Transverse colon (tissue), 4 donors: ENCODE measurements at regions not wholly inside any gene's neighbourhood (a gene's known extent, or its start where the extent isn't known, plus 50 kb on each side); places are given as distances from the start of the nearest gene placed in this dataset.

ENCODE experiments used
- DNase-seq: peaks from one replicate; pipeline ENCODE4 v3.0.0-alpha.2; 2019
- H3K27ac ChIP-seq, 4 donors: fragments of 200-600 bp; sonication (generic); 2 replicates each; pipeline ENCODE4 v1.5.1; 2016 to 2018; ENCODE audit warnings: inconsistent platforms in 4 of 4
- H3K27me3 ChIP-seq: fragments of 200-600 bp; sonication (generic); 2 replicates; pipeline ENCODE4 v1.5.1; 2017; ENCODE audit warnings: inconsistent platforms
- H3K36me3 ChIP-seq, 4 donors: fragments of 200-600 bp; sonication (generic); 2 replicates each; pipeline ENCODE4 v1.5.1; 2017 to 2019; ENCODE audit warnings: inconsistent platforms in 4 of 4
- H3K4me1 ChIP-seq, 4 donors: fragments of 200-600 bp; sonication (generic); 2 replicates each; pipeline ENCODE4 v1.5.1; 2017 to 2020; ENCODE audit warnings: inconsistent platforms in 4 of 4
- H3K4me3 ChIP-seq, 4 donors: fragments of 200-600 bp; sonication (generic); 1 replicate in 1 of 4; 2 replicates in 3 of 4; pipeline versions ENCODE4 v1.5.1 to v1.6.1; 2017 to 2019; ENCODE audit warnings: inconsistent platforms in 4 of 4
- H3K9me3 ChIP-seq, 2 donors: fragments of 200-600 bp; sonication (generic); 2 replicates each; pipeline ENCODE4 v1.5.1; 2017 to 2019; ENCODE audit warnings: inconsistent platforms in 2 of 2
- CTCF ChIP-seq, 5 experiments: fragments of 200-600 bp in 3 of 5; fragments of 450-650 bp in 2 of 5; sonication (generic) in 3 of 5; IDR thresholded peaks; 1 replicate in 2 of 5; 2 replicates in 3 of 5; pipeline ENCODE4 v1.5.1; 2016 to 2017; ENCODE audit warnings: antibody characterized with exemption in 5 of 5, inconsistent platforms in 3 of 5, mild to moderate bottlenecking in 2 of 5, moderate library complexity in 1 of 5
- EP300 ChIP-seq: sonication (generic); formaldehyde crosslinking; IDR thresholded peaks from one replicate; pipeline ENCODE4 v1.6.1; 2017; ENCODE audit warnings: antibody characterized with exemption, low read depth
- POLR2A ChIP-seq: fragments of 450-650 bp; IDR thresholded peaks from one replicate; pipeline ENCODE4 v1.6.1; 2016; ENCODE audit warnings: antibody characterized with exemption, mild to moderate bottlenecking, moderate library complexity
- POLR2AphosphoS5 ChIP-seq, 3 donors: sonication (generic); formaldehyde crosslinking; IDR thresholded peaks; one replicate each; pipeline ENCODE4 v1.6.1; 2016; ENCODE audit warnings: antibody characterized with exemption in 3 of 3
- WGBS, 2 donors: methylation state at CpG; one replicate each; pipeline ENCODE4 v1.1.5; 2018; ENCODE audit warnings: low coverage in 1 of 2; 5-methylcytosine and 5-hydroxymethylcytosine counted together
- in situ Hi-C, 4 donors: fragments of 200-750 bp; cut with MboI; loops; one replicate each; pipeline versions ENCODE4 v1.15.0 to v1.15.1; 2017; ENCODE audit warnings: low sequenced_read_pairs in 3 of 4, low pct_ligation_motif_present in 1 of 4, low pct_unique_long_range_greater_than_20kb in 1 of 4
- intact Hi-C: fragments of 100-400 bp; cut with DNase I; formaldehyde crosslinking; loops from one replicate; pipeline ENCODE4 v1.15.1; 2023; ENCODE audit warnings: low total_unique reads

GRCh38 chr1:38474738-38475623 lies 384.6 kb downstream of the RRAGC start:
- in situ Hi-C loops = no loop called here
- H3K4me1 ChIP-seq = peaks cover 0 to 3% (median 0%) of the 10 kb centered on the region in 4 donors
- intact Hi-C loops = no loop called here
- H3K36me3 ChIP-seq = no peaks in the 10 kb centered on the region
- TF ChIP-seq POLR2AphosphoS5 (IDR thresholded peaks at IDR 0.05) (peak in 1 of 3 donors; percentile 15), EP300 (no peak), POLR2A (peak; percentile 20), CTCF (IDR thresholded peaks at IDR 0.05) (no peak)
- H3K4me3 ChIP-seq = no peak overlapping the region
- peak overlapping the region in 3 of 4 donors; percentile 27 to 70 (median 36) for H3K27ac ChIP-seq
- peaks cover 67% of the 10 kb centered on the region for H3K27me3 ChIP-seq
- no peaks in the 10 kb centered on the region for H3K9me3 ChIP-seq
- DNase-seq = peak; percentile 37
- WGBS, 2 donors = 62 to 65% methylated on average over 7 to 18 of the region's 18 CpGs

GRCh38 chr1:38466487-38466886 lies 393.1 kb downstream of the RRAGC start:
- Histone ChIP-seq H3K4me3 (no peak overlapping the region), H3K9me3 (no peaks in the 10 kb centered on the region), H3K4me1 (no peaks in the 10 kb centered on the region), H3K27me3 (peaks cover 10% of the 10 kb centered on the region), H3K36me3 (no peaks in the 10 kb centered on the region), H3K27ac (no peak overlapping the region)
- in situ Hi-C loops (no loop called here), intact Hi-C loops (no loop called here)
- TF ChIP-seq POLR2A = no peak
- no peak for TF ChIP-seq POLR2AphosphoS5 (IDR thresholded peaks at IDR 0.05)
- no peak for TF ChIP-seq EP300
- TF ChIP-seq CTCF (IDR thresholded peaks at IDR 0.05) = no peak
- DNase-seq = no peak
- WGBS, 2 donors = 65 to 78% methylated on average over 2 of the region's 2 CpGs

- Histone ChIP-seq H3K9me3 (no peaks in the 10 kb centered on the region), H3K27ac (no peak overlapping the region), H3K36me3 (no peaks in the 10 kb centered on the region), H3K4me3 (no peak overlapping the region), H3K4me1 (no peaks in the 10 kb centered on the region), H3K27me3 (peaks cover under 1% of the 10 kb centered on the region)
- no peak for DNase-seq
- intact Hi-C loops (no loop called here), in situ Hi-C loops (no loop called here)
- WGBS, 2 donors = 74 to 76% methylated on average over 3 to 4 of the region's 4 CpGs
- TF ChIP-seq CTCF (IDR thresholded peaks at IDR 0.05) = no peak
- TF ChIP-seq POLR2A = no peak
- no peak for TF ChIP-seq EP300
- no peak for TF ChIP-seq POLR2AphosphoS5 (IDR thresholded peaks at IDR 0.05)
Observed at GRCh38 chr1:38465460-38465859, 394.1 kb downstream of the RRAGC start.

- 54 to 71% methylated on average over 2 to 7 of the region's 7 CpGs for WGBS, 2 donors
- in situ Hi-C loops (no loop called here), intact Hi-C loops (no loop called here)
- no peak for TF ChIP-seq POLR2AphosphoS5 (IDR thresholded peaks at IDR 0.05)
- no peak for TF ChIP-seq CTCF (IDR thresholded peaks at IDR 0.05)
- TF ChIP-seq POLR2A = no peak
- no peak for TF ChIP-seq EP300
- no peaks in the 10 kb centered on the region for H3K36me3 ChIP-seq
- no peak for DNase-seq
- no peaks in the 10 kb centered on the region for H3K4me1 ChIP-seq
- H3K27me3 ChIP-seq = no peaks in the 10 kb centered on the region
- H3K4me3 ChIP-seq = no peak overlapping the region
- H3K27ac ChIP-seq = no peak overlapping the region
- no peaks in the 10 kb centered on the region for H3K9me3 ChIP-seq
Observed at GRCh38 chr1:38464071-38464661, 395.4 kb downstream of the RRAGC start.
